HG02981 (cell line): ENCODE measurements at regions not wholly inside any gene's neighbourhood (a gene's known extent, or its start where the extent isn't known, plus 50 kb on each side); places are given as distances from the start of the nearest gene placed in this dataset.
"Not testable (repeated sequence)": the region's sequence is repeated elsewhere in the genome, so short reads cannot be mapped to it uniquely, and the experiment has no call there.

Experiments used
- ATAC-seq: cut with Tn5 transposase; IDR thresholded peaks from one replicate; pipeline ENCODE4 v1.9.1; 2021; ENCODE audit warnings: mild to moderate bottlenecking, moderate library complexity; ENCODE audit not compliant: unreplicated experiment

- ATAC-seq, result no peak
These were observed 203.9 kb upstream of the PRDM1 start for GRCh38 chr6:105882121-105882803.

DNA sequence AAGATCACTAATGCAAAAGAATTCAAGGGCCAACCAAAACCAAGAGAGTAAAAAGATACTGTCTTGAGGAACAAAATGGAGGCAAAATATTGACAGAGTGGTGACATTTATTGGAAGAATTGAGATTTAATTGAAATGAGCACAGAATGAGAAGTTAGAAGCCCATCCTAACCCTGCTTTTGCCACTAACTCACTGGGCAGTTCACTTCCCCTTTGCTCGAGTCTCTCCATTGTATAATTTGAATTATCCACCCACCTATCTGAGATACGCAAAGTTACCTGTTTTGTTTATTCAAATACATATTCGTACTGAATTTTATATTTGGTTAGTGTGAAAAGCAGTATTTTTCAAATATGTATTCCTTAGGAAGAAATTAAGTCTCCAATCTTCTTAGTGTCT lies 204.5 kb upstream of the PRDM1 start:
- no peak for ATAC-seq

DNA sequence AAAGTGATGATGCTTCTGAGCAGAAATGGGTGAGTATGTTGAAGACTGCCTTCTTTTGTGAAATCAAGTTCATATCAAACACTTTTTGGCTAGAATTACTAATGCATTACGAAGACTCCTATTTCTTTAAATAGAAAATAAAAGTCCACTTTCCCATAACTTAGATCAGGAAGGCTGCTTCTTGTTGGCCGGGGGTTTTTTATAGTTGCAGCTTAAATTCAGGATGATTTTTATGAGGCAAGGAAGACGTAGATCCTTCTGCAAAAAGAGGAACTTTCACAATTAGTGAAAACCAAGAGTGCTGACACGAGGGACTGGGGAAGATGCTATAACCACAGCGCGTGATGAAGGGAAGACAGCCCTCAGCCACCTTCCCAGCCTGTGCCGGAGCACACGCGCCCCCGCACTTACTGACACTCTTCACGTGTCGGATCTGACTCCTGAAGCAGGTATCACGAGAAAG lies 206.1 kb upstream of the PRDM1 start:
- no peak for ATAC-seq

GRCh38 chr6:105879146-105879545 lies 207.0 kb upstream of the PRDM1 start:
- ATAC-seq, result no peak

- no peak for ATAC-seq
These were observed 210.0 kb upstream of the PRDM1 start for GRCh38 chr6:105875974-105876640.

- ATAC-seq, result no peak
These were observed 211.1 kb upstream of the PRDM1 start for GRCh38 chr6:105874835-105875626.

DNA sequence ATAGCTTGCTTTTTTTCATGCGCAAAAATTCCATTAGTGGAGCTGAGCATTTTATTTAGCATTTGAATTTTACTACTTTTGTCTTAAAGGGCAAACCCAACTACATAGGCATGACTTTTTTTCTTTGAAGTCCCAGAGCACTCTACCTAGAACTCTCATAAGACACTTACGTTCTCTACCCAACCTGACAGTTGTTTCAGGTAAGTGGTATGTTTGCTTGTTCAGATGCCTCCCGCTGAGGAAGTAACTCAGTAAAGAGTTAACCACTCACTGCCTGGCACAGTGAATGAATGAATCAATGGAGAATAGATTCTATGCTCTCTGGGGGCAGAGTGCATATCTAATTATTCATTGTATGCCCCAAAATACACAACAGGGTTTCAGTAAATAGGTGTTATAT lies 212.3 kb upstream of the PRDM1 start:
- ATAC-seq, result no peak

- ATAC-seq, result no peak
These were observed 212.9 kb upstream of the PRDM1 start for GRCh38 chr6:105873211-105873704.

DNA sequence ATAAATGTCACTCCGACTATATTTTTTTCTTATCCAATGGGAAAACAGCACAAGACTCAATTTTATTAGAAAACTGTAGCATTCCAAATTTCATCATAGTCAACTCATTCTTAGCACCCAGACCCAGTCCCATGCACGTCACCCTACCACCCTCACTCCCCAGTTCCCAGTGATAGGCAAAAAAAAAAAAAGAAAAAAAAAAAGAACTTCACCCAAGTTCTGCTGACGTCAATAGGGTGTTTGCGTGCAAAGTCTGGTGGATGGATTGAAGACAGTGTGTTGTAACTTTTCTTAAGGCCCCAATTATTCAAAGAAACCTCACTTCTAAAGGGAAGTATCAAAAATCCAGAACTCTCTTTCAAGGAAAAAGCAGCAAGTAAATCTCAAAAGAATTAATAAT lies 213.9 kb upstream of the PRDM1 start:
- ATAC-seq, result no peak

GRCh38 chr6:105871542-105871941 lies 214.6 kb upstream of the PRDM1 start:
- no peak for ATAC-seq

- no peak for ATAC-seq
These were observed 216.2 kb upstream of the PRDM1 start for GRCh38 chr6:105869835-105870440.

DNA sequence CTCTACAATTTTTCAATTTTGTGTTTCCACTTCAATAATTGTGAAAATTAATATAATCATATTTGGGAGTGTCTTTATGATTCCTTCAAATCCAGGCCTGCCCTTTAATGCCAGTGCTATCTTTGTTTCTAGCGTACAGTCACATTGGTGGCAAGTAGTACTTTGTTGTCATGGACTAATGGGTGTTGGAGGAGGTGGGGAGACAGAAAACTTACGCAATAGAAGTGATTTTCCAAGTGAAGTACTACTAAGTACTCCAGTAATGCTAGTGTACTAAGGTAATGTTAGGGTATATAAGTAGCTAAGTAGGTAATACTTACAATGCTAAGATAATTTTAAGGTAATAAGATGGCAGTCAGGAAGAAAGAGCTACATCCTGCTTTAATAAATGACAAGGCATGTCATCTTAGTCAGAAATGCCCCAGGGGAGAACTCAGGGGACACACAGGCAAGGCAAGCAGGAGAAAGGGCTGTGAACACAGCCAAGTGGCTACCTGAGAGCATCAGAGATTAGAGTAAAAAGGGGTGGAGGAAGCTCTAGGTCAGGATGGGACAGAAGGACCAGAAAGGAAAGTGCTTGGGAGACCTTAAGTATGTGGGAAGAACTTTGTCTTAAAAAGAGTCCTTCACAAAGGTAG lies 217.2 kb upstream of the PRDM1 start:
- no peak for ATAC-seq

DNA sequence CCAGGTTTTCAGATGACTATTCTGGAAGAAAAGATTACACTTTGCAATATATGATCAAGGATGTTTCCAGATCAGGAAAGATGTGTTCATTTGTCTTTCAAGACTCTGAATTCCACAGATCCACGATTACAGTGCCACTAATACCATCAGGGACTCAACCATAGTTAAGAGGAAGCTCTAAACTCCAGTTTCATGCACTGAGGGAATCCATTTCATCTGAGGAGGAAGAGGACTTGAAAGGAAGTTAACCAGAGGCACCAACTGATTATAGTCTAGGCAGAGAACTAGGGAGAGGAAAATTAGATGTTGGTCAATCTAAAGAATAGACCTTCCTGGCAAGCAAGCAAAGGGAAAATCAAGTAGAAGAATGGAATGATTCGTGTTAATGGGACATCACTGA lies 218.3 kb upstream of the PRDM1 start:
- no peak for ATAC-seq

DNA sequence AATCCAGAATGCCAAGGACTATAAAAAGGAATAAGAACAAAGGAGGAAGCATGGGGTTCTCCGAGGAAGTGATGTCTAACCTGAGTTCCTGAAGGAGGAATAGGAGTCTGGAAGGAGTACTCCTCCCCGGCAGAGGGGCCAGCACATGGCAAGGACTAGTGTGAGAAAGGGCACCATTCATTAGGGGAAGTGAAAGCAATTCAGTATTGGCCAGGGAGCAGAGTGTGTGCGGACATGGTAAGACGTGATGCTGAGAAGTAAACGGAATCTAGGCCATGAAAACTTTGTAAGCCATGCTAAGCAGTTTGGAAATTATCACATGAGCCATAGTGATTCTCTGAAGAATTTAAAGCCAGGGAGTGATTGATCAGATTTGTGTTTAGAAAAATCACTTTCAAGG lies 218.9 kb upstream of the PRDM1 start:
- no peak for ATAC-seq

GRCh38 chr6:105862936-105863607 lies 223.1 kb upstream of the PRDM1 start:
- ATAC-seq, result no peak

- ATAC-seq, result not testable (repeated sequence)
These were observed 225.2 kb upstream of the PRDM1 start for GRCh38 chr6:105860927-105861326.

GRCh38 chr6:105859457-105859856 lies 226.7 kb upstream of the PRDM1 start:
- ATAC-seq, result no peak

- ATAC-seq, result not testable (repeated sequence)
These were observed 227.5 kb upstream of the PRDM1 start for GRCh38 chr6:105858639-105859038.

DNA sequence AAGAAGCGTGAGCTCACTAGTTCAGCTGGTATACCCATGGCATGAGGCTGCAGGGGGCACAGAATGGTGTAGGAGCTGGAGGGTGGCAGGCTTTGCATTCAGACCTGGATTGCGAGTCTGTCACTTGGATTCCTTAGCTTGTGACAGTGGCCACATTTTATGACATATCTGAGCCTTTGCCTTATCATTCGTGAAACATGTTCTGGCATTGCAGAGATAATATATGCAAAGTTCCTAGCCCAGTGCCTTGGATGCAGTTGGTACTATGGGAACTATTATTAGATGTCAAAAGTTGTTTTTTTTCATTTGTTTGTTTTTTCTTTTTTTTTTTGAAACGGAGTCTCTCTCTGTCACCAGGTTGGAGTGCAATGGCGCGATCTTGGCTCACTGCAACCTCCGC lies 230.7 kb upstream of the PRDM1 start:
- no peak for ATAC-seq

GRCh38 chr6:105853979-105854378 lies 232.2 kb upstream of the PRDM1 start:
- not testable (repeated sequence) for ATAC-seq
